ENCODE measurements at regions not wholly inside any gene's neighbourhood (a gene's known extent, or its start where the extent isn't known, plus 50 kb on each side); places are given as distances from the start of the nearest gene placed in this dataset.

DNA sequence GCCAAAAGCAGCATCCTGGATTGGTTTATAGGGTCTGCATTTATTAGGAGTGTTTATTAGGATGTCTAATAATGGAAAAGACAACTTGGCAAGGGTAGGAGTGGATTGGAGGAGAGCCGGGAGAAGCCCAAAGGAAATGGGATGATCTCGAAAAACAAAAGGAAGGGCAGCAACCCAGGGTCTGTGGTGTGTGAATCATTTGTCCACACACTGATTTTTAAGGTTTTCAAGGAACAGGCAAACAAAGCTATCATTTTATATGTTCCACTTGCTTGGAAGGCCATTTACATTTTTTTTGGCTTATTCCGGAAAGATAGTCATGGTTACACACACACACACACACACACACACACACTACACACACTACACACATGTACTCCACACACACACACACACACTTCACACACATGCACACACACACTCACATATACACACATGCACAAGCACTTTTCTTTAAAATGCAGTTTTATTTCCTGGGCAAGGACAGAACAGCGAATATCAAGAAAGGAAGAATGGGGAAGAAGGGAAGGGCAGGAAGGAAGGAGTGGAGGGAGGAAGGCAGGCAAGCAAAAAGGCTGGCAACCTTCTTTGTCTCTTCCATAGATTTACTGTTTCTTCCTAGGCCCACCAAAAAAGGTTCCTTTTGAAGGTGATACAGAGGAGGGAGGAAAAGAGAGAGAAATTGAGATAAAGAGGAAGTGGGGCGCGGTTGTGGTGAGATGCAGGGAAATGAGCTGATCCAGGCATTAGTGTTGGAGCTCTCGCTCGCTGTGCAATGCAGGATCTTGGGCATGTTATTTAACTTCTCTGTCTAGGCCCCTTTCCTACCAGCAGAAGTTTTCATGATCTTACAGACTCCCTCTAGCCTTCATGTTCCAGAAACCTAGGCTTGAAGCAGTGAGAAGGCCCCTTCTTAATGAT is 88.6 kb upstream of the MAML3 start:
- no peaks in the 10 kb centered on the region for H3K27me3 Mint-ChIP-seq
- H3K4me3 Mint-ChIP-seq (ENCODE audit: low read depth) = peak overlapping the region; percentile 46
- peaks cover 35% of the 10 kb centered on the region for H3K4me1 Mint-ChIP-seq (ENCODE audit: low read depth)
- peak overlapping the region; percentile 81 for H3K27ac Mint-ChIP-seq
- TF ChIP-seq CTCF (IDR thresholded peaks at IDR 0.05; ENCODE audit: unreplicated experiment) = no peak
- DNase-seq (ENCODE audit: low spot score, unreplicated experiment) = no peak
- no peaks in the 10 kb centered on the region for H3K9me3 Mint-ChIP-seq (ENCODE audit: low read depth)
- H3K36me3 Mint-ChIP-seq (ENCODE audit: insufficient read depth) = no peaks in the 10 kb centered on the region

GRCh38 chr4:140240237-140240636 is 86.3 kb upstream of the MAML3 start:
- no peak overlapping the region for H3K27ac Mint-ChIP-seq
- TF ChIP-seq CTCF (IDR thresholded peaks at IDR 0.05; ENCODE audit: unreplicated experiment) = no peak
- peaks cover 53% of the 10 kb centered on the region for H3K4me1 Mint-ChIP-seq (ENCODE audit: low read depth)
- no peak overlapping the region for H3K4me3 Mint-ChIP-seq (ENCODE audit: low read depth)
- H3K9me3 Mint-ChIP-seq (ENCODE audit: low read depth) = no peaks in the 10 kb centered on the region
- H3K36me3 Mint-ChIP-seq (ENCODE audit: insufficient read depth) = no peaks in the 10 kb centered on the region
- H3K27me3 Mint-ChIP-seq = no peaks in the 10 kb centered on the region
- no peak for DNase-seq (ENCODE audit: low spot score, unreplicated experiment)

GRCh38 chr4:140239311-140239710 is 85.3 kb upstream of the MAML3 start:
- no peaks in the 10 kb centered on the region for H3K36me3 Mint-ChIP-seq (ENCODE audit: insufficient read depth)
- H3K27me3 Mint-ChIP-seq = no peaks in the 10 kb centered on the region
- TF ChIP-seq CTCF (IDR thresholded peaks at IDR 0.05; ENCODE audit: unreplicated experiment) = no peak
- H3K9me3 Mint-ChIP-seq (ENCODE audit: low read depth) = no peaks in the 10 kb centered on the region
- no peak overlapping the region for H3K27ac Mint-ChIP-seq
- peaks cover 48% of the 10 kb centered on the region for H3K4me1 Mint-ChIP-seq (ENCODE audit: low read depth)
- no peak for DNase-seq (ENCODE audit: low spot score, unreplicated experiment)
- no peak overlapping the region for H3K4me3 Mint-ChIP-seq (ENCODE audit: low read depth)

GRCh38 chr4:140238351-140239056 is 84.5 kb upstream of the MAML3 start:
- no peaks in the 10 kb centered on the region for H3K9me3 Mint-ChIP-seq (ENCODE audit: low read depth)
- no peak for DNase-seq (ENCODE audit: low spot score, unreplicated experiment)
- H3K4me1 Mint-ChIP-seq (ENCODE audit: low read depth) = peaks cover 40% of the 10 kb centered on the region
- no peak for TF ChIP-seq CTCF (IDR thresholded peaks at IDR 0.05; ENCODE audit: unreplicated experiment)
- peak overlapping the region; percentile 89 for H3K27ac Mint-ChIP-seq
- no peak overlapping the region for H3K4me3 Mint-ChIP-seq (ENCODE audit: low read depth)
- H3K27me3 Mint-ChIP-seq = no peaks in the 10 kb centered on the region
- H3K36me3 Mint-ChIP-seq (ENCODE audit: insufficient read depth) = no peaks in the 10 kb centered on the region

- Mint-ChIP-seq H3K4me1 (ENCODE audit: low read depth) (peaks cover 33% of the 10 kb centered on the region), H3K27me3 (no peaks in the 10 kb centered on the region), H3K4me3 (ENCODE audit: low read depth) (peak overlapping the region; percentile 3), H3K9me3 (ENCODE audit: low read depth) (no peaks in the 10 kb centered on the region), H3K27ac (peak overlapping the region; percentile 89), H3K36me3 (ENCODE audit: insufficient read depth) (no peaks in the 10 kb centered on the region)
- TF ChIP-seq CTCF (IDR thresholded peaks at IDR 0.05; ENCODE audit: unreplicated experiment) = no peak
- DNase-seq (ENCODE audit: low spot score, unreplicated experiment) = no peak
These were observed 83.8 kb upstream of the MAML3 start for GRCh38 chr4:140237616-140238350.

All from progenitor cell of endocrine pancreas (in vitro differentiated cells).